HEK293 (cell line): ENCODE measurements at regions not wholly inside any gene's neighbourhood (a gene's known extent, or its start where the extent isn't known, plus 50 kb on each side); places are given as distances from the start of the nearest gene placed in this dataset.

ENCODE experiments used
- CTCF ChIA-PET: fragments of 350-600 bp; formaldehyde crosslinking; extraction: SDS; loops from one replicate; lab custom pipeline; 2021; ENCODE audit warnings: antibody characterized with exemption; lab: Yijun Ruan, JAX
- POLR2A ChIA-PET: fragments of 300-600 bp; formaldehyde crosslinking; extraction: SDS; loops from one replicate; lab custom pipeline; 2020; ENCODE audit warnings: antibody characterized with exemption, inconsistent platforms; lab: Yijun Ruan, JAX
- H3K27ac ChIP-seq: fragments of 200-500 bp; sonication (Bioruptor generic); 2 replicates; pipeline ENCODE4 v1.5.1; 2014; ENCODE audit warnings: low read depth, low read length, control low read depth, inconsistent platforms; ENCODE audit errors: extremely low read depth
- H3K36me3 ChIP-seq, 2 experiments: fragments of 200-500 bp in 1 of 2; sonication (Bioruptor generic) in 1 of 2; 1 replicate in 1 of 2; 2 replicates in 1 of 2; pipeline ENCODE4 v1.5.1; 2014 to 2017; ENCODE audit warnings: inconsistent platforms in 2 of 2, low read length in 2 of 2; ENCODE audit not compliant: control insufficient read depth in 2 of 2, insufficient read depth in 1 of 2
- H3K4me1 ChIP-seq: fragments of 200-500 bp; sonication (Bioruptor generic); 2 replicates; pipeline ENCODE4 v1.5.1; 2014; ENCODE audit warnings: mild to moderate bottlenecking, low read length, inconsistent platforms; ENCODE audit not compliant: control insufficient read depth, insufficient read depth
- H3K4me3 ChIP-seq: 2 replicates; pipeline ENCODE4 v1.5.1; 2011; ENCODE audit warnings: low read depth, mild to moderate bottlenecking, control low read depth, low read length, moderate library complexity
- H3K9me3 ChIP-seq: fragments of 200-500 bp; sonication (Bioruptor generic); 2 replicates; pipeline ENCODE4 v1.5.1; 2014; ENCODE audit warnings: low read depth, low read length, inconsistent platforms; ENCODE audit not compliant: control insufficient read depth, insufficient read depth
- FEZF1 ChIP-seq: fragments of 450-650 bp; formaldehyde crosslinking; IDR thresholded peaks from 2 replicates; pipeline ENCODE4 v1.5.1; 2016; ENCODE audit warnings: missing biosample characterization, missing genetic modification characterization
- GLI2 ChIP-seq: fragments of 450-650 bp; formaldehyde crosslinking; IDR thresholded peaks from 2 replicates; pipeline ENCODE4; 2017; ENCODE audit warnings: missing biosample characterization, missing genetic modification characterization, low read depth, borderline replicate concordance
- GLIS2 ChIP-seq: fragments of 450-650 bp; formaldehyde crosslinking; IDR thresholded peaks from 2 replicates; pipeline ENCODE4 v1.5.1; 2016; ENCODE audit warnings: missing biosample characterization, missing genetic modification characterization
- KLF1 ChIP-seq: fragments of 450-650 bp; formaldehyde crosslinking; IDR thresholded peaks from 2 replicates; pipeline ENCODE4 v1.5.1; 2016; ENCODE audit warnings: missing biosample characterization, missing genetic modification characterization
- SCRT1 ChIP-seq: fragments of 450-650 bp; formaldehyde crosslinking; IDR thresholded peaks from 2 replicates; pipeline ENCODE4 v1.5.1; 2016; ENCODE audit warnings: missing biosample characterization, missing genetic modification characterization, borderline replicate concordance
- SP2 ChIP-seq: fragments of 450-650 bp; formaldehyde crosslinking; IDR thresholded peaks from 2 replicates; pipeline ENCODE4 v1.5.1; 2016; ENCODE audit warnings: missing biosample characterization, missing genetic modification characterization
- ZBTB21 ChIP-seq: fragments of 450-650 bp; formaldehyde crosslinking; IDR thresholded peaks from 2 replicates; pipeline ENCODE4 v1.5.1; 2017; ENCODE audit warnings: missing biosample characterization, missing genetic modification characterization
- ZBTB48 ChIP-seq: fragments of 450-650 bp; formaldehyde crosslinking; IDR thresholded peaks from 2 replicates; pipeline ENCODE4 v1.5.1; 2016; ENCODE audit warnings: missing biosample characterization, missing genetic modification characterization
- ZEB2 ChIP-seq: fragments of 450-650 bp; formaldehyde crosslinking; IDR thresholded peaks from 2 replicates; pipeline ENCODE4 v1.5.1; 2016; ENCODE audit warnings: missing biosample characterization, missing genetic modification characterization
- ZNF112 ChIP-seq: fragments of 450-650 bp; formaldehyde crosslinking; IDR thresholded peaks from 2 replicates; pipeline ENCODE4 v1.5.0; 2017; ENCODE audit warnings: missing biosample characterization, missing genetic modification characterization
- ZNF174 ChIP-seq: fragments of 450-650 bp; formaldehyde crosslinking; IDR thresholded peaks from 2 replicates; pipeline ENCODE4 v1.5.0; 2017; ENCODE audit warnings: missing biosample characterization, mild to moderate bottlenecking, missing genetic modification characterization
- ZNF19 ChIP-seq: fragments of 450-650 bp; formaldehyde crosslinking; IDR thresholded peaks from 2 replicates; pipeline ENCODE4; 2016; ENCODE audit warnings: missing biosample characterization, missing genetic modification characterization, low read depth
- ZNF214 ChIP-seq: fragments of 450-650 bp; formaldehyde crosslinking; IDR thresholded peaks from 2 replicates; pipeline ENCODE4 v1.5.1; 2017; ENCODE audit warnings: missing biosample characterization, mild to moderate bottlenecking, missing genetic modification characterization, borderline replicate concordance
- ZNF302 ChIP-seq: fragments of 450-650 bp; formaldehyde crosslinking; IDR thresholded peaks from 2 replicates; pipeline ENCODE4 v1.5.1; 2016; ENCODE audit warnings: missing biosample characterization, missing genetic modification characterization, low read depth
- ZNF416 ChIP-seq: fragments of 450-650 bp; formaldehyde crosslinking; IDR thresholded peaks from 2 replicates; pipeline ENCODE4 v1.5.1; 2016; ENCODE audit warnings: missing biosample characterization, missing genetic modification characterization
- ZNF548 ChIP-seq: fragments of 450-650 bp; formaldehyde crosslinking; IDR thresholded peaks from 2 replicates; pipeline ENCODE4 v1.5.1; 2016; ENCODE audit warnings: missing biosample characterization, missing genetic modification characterization
- ZNF585B ChIP-seq: fragments of 450-650 bp; formaldehyde crosslinking; IDR thresholded peaks from 2 replicates; pipeline ENCODE4 v1.5.1; 2016; ENCODE audit warnings: missing biosample characterization, missing genetic modification characterization
- ZNF596 ChIP-seq: fragments of 450-650 bp; IDR thresholded peaks from 2 replicates; pipeline ENCODE4 v1.5.0; 2018; ENCODE audit warnings: missing biosample characterization, mild to moderate bottlenecking, missing genetic modification characterization, moderate library complexity
- ZNF664 ChIP-seq: fragments of 450-650 bp; formaldehyde crosslinking; IDR thresholded peaks from 2 replicates; pipeline ENCODE4 v1.5.1; 2016; ENCODE audit warnings: missing biosample characterization, missing genetic modification characterization
- ZNF677 ChIP-seq: fragments of 450-650 bp; IDR thresholded peaks from 2 replicates; pipeline ENCODE4 v1.5.0; 2018; ENCODE audit warnings: missing biosample characterization, mild to moderate bottlenecking, missing genetic modification characterization, moderate library complexity
- ZNF692 ChIP-seq: fragments of 450-650 bp; formaldehyde crosslinking; IDR thresholded peaks from 2 replicates; pipeline ENCODE4 v1.5.1; 2016; ENCODE audit warnings: missing biosample characterization, missing genetic modification characterization
- ZNF768 ChIP-seq: fragments of 450-650 bp; formaldehyde crosslinking; IDR thresholded peaks from 2 replicates; pipeline ENCODE4 v1.5.1; 2018; ENCODE audit warnings: missing biosample characterization, mild to moderate bottlenecking, missing genetic modification characterization
- TF ChIP-seq, protein P1 (sequence below): fragments of 450-650 bp; formaldehyde crosslinking; IDR thresholded peaks from 2 replicates; pipeline ENCODE4 v1.5.1; 2017; ENCODE audit warnings: missing biosample characterization, missing genetic modification characterization
- TF ChIP-seq, protein P2 (sequence below): fragments of 450-650 bp; formaldehyde crosslinking; IDR thresholded peaks from 2 replicates; pipeline ENCODE4 v1.5.1; 2016; ENCODE audit warnings: missing biosample characterization, missing genetic modification characterization

DNA sequence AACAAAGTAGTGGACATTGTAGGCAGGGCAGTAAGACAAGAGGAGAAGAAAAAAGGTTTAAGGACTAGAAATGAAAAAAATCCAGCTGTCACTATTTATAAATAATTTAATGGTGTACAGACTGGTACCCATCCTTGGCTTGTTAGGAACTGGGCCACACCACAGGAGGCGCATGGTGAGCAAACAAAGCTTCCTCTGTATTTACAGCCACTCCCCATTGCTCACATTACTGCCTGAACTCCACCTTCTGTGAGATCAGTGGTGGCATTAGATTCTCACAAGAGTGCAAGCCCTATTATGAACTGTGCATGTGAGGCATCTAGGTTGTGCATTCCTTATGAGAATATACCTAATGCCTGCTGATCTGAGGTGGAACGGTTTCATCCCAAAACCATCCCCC, 62.6 kb upstream of the DMAC1 start:
- ChIA-PET POLR2A (no interaction called here), CTCF (interaction anchor here (0.7 kb wide), 1 partner anchor 11 kb away, joined by 3 read pairs; no protein-coding TSS in a partner anchor)
- H3K4me3 ChIP-seq: no peak overlapping the region
- no peaks in the 10 kb centered on the region for H3K9me3 ChIP-seq
- TF ChIP-seq ZNF548 (tag by site-specific recombination) (no peak), ZNF596 (no peak), ZNF112 (no peak), SCRT1 (tag by site-specific recombination) (no peak), ZNF174 (tag by site-specific recombination) (no peak), ZNF692 (tag by site-specific recombination) (no peak), ZNF585B (tag by site-specific recombination) (no peak), ZNF302 (tag by site-specific recombination) (no peak), GLIS2 (tag by site-specific recombination) (no peak)
- TF ChIP-seq, protein P1, sequence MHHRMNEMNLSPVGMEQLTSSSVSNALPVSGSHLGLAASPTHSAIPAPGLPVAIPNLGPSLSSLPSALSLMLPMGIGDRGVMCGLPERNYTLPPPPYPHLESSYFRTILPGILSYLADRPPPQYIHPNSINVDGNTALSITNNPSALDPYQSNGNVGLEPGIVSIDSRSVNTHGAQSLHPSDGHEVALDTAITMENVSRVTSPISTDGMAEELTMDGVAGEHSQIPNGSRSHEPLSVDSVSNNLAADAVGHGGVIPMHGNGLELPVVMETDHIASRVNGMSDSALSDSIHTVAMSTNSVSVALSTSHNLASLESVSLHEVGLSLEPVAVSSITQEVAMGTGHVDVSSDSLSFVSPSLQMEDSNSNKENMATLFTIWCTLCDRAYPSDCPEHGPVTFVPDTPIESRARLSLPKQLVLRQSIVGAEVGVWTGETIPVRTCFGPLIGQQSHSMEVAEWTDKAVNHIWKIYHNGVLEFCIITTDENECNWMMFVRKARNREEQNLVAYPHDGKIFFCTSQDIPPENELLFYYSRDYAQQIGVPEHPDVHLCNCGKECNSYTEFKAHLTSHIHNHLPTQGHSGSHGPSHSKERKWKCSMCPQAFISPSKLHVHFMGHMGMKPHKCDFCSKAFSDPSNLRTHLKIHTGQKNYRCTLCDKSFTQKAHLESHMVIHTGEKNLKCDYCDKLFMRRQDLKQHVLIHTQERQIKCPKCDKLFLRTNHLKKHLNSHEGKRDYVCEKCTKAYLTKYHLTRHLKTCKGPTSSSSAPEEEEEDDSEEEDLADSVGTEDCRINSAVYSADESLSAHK (tag by site-specific recombination): no peak
- no peaks in the 10 kb centered on the region for H3K36me3 ChIP-seq
- no peaks in the 10 kb centered on the region for H3K4me1 ChIP-seq
- no peak overlapping the region for H3K27ac ChIP-seq

GRCh38 chr9:7861086-7861485, 61.5 kb upstream of the DMAC1 start:
- Histone ChIP-seq H3K4me3 (no peak overlapping the region), H3K36me3 (no peaks in the 10 kb centered on the region), H3K9me3 (no peaks in the 10 kb centered on the region), H3K4me1 (no peaks in the 10 kb centered on the region), H3K27ac (no peak overlapping the region)
- TF ChIP-seq ZNF677 (tag by site-specific recombination) (no peak), GLI2 (tag by site-specific recombination) (no peak), ZEB2 (tag by site-specific recombination) (no peak), KLF1 (tag by site-specific recombination) (no peak), ZBTB48 (tag by site-specific recombination) (no peak), FEZF1 (tag by site-specific recombination) (no peak), SP2 (tag by site-specific recombination) (no peak), ZNF416 (no peak), ZNF768 (no peak), ZNF664 (no peak), ZNF19 (no peak), ZBTB21 (tag by site-specific recombination) (no peak), ZNF214 (tag by site-specific recombination) (no peak)
- TF ChIP-seq, protein P2, sequence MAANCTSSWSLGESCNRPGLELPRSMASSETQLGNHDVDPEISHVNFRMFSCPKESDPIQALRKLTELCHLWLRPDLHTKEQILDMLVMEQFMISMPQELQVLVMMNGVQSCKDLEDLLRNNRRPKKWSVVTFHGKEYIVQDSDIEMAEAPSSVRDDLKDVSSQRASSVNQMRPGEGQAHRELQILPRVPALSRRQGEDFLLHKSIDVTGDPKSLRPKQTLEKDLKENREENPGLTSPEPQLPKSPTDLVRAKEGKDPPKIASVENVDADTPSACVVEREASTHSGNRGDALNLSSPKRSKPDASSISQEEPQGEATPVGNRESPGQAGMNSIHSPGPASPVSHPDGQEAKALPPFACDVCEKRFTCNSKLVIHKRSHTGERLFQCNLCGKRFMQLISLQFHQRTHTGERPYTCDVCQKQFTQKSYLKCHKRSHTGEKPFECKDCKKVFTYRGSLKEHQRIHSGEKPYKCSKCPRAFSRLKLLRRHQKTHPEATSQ (tag by site-specific recombination): no peak
- ChIA-PET CTCF (no interaction called here), POLR2A (no interaction called here)
